OCI-LY3 (cell line): ENCODE measurements at regions not wholly inside any gene's neighbourhood (a gene's known extent, or its start where the extent isn't known, plus 50 kb on each side); places are given as distances from the start of the nearest gene placed in this dataset.
"Not testable (repeated sequence)": the region's sequence is repeated elsewhere in the genome, so short reads cannot be mapped to it uniquely, and the experiment has no call there.

ENCODE experiments used
- H2AFZ ChIP-seq: fragments of 200-600, 300-600 bp; shearing (Covaris generic); 2 replicates; pipeline ENCODE4 v1.6.0; 2014; ENCODE audit warnings: antibody characterized with exemption, low read depth, low read length
- H3K27ac ChIP-seq: fragments of 200-600, 300-600 bp; sonication (generic); 2 replicates; pipeline ENCODE4 v1.5.1; 2014; ENCODE audit warnings: mild to moderate bottlenecking, low read length, moderate library complexity, mixed read lengths
- H3K27me3 ChIP-seq: fragments of 200-600, 300-600 bp; sonication (generic); 2 replicates; pipeline ENCODE4 v1.6.1; 2014; ENCODE audit warnings: low read depth, low read length, mixed read lengths
- H3K36me3 ChIP-seq: fragments of 200-600, 300-600 bp; sonication (generic); replicated peaks from 2 replicates; pipeline ENCODE3; 2014; ENCODE audit warnings: low read depth, low read length, mixed read lengths
- H3K4me1 ChIP-seq: fragments of 300-600, 200-600 bp; sonication (generic); 2 replicates; pipeline ENCODE4 v1.6.1; 2014; ENCODE audit warnings: low read length, mixed read lengths
- H3K4me2 ChIP-seq: fragments of 200-600, 300-600 bp; sonication (generic); 2 replicates; pipeline ENCODE4 v1.6.1; 2014; ENCODE audit warnings: low read length, mixed read lengths
- H3K4me3 ChIP-seq: fragments of 300-600, 200-600 bp; sonication (generic); 2 replicates; pipeline ENCODE4 v1.5.1; 2014; ENCODE audit warnings: antibody characterized with exemption, mild to moderate bottlenecking, low read length, moderate library complexity
- H3K79me2 ChIP-seq: fragments of 300-600, 200-600 bp; shearing (Covaris generic); 2 replicates; pipeline ENCODE4 v1.6.1; 2014; ENCODE audit warnings: mild to moderate bottlenecking, low read length, mixed read lengths
- H3K9ac ChIP-seq: fragments of 300-600, 200-600 bp; shearing (Covaris generic); 2 replicates; pipeline ENCODE4 v1.6.0; 2014; ENCODE audit warnings: mild to moderate bottlenecking, low read length, moderate library complexity
- H3K9me3 ChIP-seq: fragments of 200-600, 300-600 bp; shearing (Covaris generic); 2 replicates; pipeline ENCODE4 v1.6.1; 2014; ENCODE audit warnings: low read length, mixed read lengths; ENCODE audit not compliant: insufficient read depth
- H4K20me1 ChIP-seq: fragments of 200-600, 300-600 bp; sonication (generic); 2 replicates; pipeline ENCODE4 v1.6.1; 2016; ENCODE audit warnings: low read length, mixed read lengths; ENCODE audit not compliant: insufficient read depth
- EZH2phosphoT487 ChIP-seq: fragments of 200-600 bp; shearing (Covaris generic); IDR thresholded peaks from 2 replicates; pipeline ENCODE4 v1.6.1; 2018; ENCODE audit warnings: antibody characterized with exemption, mixed run types, low read depth
- TF ChIP-seq, protein P1 (sequence below): fragments of 200-600, 300-600 bp; sonication (generic); IDR thresholded peaks from 2 replicates; pipeline ENCODE4 v1.5.1; 2014; ENCODE audit warnings: antibody characterized with exemption, low read length, low read depth

DNA sequence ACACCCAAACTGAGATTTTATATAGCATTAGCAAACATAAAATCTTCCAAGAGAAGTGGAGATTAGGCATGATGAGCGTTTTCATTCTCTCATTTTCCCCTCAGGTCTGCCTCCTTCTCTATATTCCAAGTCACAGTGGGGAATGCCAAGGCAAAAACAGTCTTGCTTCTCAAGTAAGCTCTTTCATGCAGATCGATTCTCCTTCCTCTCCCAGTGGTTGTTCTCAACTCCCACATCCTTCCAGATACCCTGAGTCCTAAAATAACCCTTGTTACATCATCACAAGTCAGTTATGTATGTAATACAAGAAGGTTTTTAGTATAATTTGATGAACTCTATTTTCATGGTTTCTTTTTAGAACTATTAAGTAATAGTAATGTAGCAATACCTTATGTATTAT is 150.6 kb downstream of the TXNL1 start:
- no peaks in the 10 kb centered on the region for H4K20me1 ChIP-seq
- H3K4me1 ChIP-seq = no peaks in the 10 kb centered on the region
- H3K9ac ChIP-seq = no peak overlapping the region
- no peak overlapping the region for H3K27ac ChIP-seq
- H3K4me3 ChIP-seq = no peak overlapping the region
- no peak overlapping the region for H2AFZ ChIP-seq
- H3K9me3 ChIP-seq = no peaks in the 10 kb centered on the region
- H3K36me3 ChIP-seq = no peaks in the 10 kb centered on the region
- peaks cover 9% of the 10 kb centered on the region; the same call in 1 of the 2 replicates for H3K27me3 ChIP-seq
- TF ChIP-seq, protein P1, sequence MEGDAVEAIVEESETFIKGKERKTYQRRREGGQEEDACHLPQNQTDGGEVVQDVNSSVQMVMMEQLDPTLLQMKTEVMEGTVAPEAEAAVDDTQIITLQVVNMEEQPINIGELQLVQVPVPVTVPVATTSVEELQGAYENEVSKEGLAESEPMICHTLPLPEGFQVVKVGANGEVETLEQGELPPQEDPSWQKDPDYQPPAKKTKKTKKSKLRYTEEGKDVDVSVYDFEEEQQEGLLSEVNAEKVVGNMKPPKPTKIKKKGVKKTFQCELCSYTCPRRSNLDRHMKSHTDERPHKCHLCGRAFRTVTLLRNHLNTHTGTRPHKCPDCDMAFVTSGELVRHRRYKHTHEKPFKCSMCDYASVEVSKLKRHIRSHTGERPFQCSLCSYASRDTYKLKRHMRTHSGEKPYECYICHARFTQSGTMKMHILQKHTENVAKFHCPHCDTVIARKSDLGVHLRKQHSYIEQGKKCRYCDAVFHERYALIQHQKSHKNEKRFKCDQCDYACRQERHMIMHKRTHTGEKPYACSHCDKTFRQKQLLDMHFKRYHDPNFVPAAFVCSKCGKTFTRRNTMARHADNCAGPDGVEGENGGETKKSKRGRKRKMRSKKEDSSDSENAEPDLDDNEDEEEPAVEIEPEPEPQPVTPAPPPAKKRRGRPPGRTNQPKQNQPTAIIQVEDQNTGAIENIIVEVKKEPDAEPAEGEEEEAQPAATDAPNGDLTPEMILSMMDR = no peak
- TF ChIP-seq EZH2phosphoT487 = no peak
- no peak overlapping the region for H3K4me2 ChIP-seq
- H3K79me2 ChIP-seq = no peaks in the 10 kb centered on the region

DNA sequence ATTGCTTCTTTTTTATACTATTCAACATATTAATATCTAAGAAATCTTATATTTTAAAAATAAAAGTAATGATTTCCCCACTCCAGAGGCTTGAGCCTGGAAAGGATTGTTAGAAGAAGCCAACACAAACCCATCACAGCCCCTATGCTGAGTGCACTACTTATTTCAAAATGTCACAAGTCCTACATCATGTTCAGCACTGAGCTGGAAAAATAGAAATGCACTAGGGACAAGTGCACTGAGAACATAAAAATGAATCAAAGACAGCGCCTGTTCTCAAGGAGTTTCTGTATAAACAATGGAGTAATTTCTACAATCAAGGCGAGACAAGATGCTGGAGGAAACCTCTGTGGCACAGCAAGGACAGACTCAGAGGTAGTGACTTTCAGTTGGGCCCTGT is 155.0 kb downstream of the TXNL1 start:
- no peaks in the 10 kb centered on the region for H3K9me3 ChIP-seq
- peaks cover 21% of the 10 kb centered on the region for H3K4me1 ChIP-seq
- H3K4me3 ChIP-seq = no peak overlapping the region
- no peaks in the 10 kb centered on the region for H3K79me2 ChIP-seq
- H4K20me1 ChIP-seq = no peaks in the 10 kb centered on the region
- TF ChIP-seq EZH2phosphoT487 = no peak
- TF ChIP-seq, protein P1 = no peak
- H3K27ac ChIP-seq = no peak overlapping the region
- no peak overlapping the region for H3K4me2 ChIP-seq
- H3K9ac ChIP-seq = no peak overlapping the region
- no peak overlapping the region for H2AFZ ChIP-seq
- no peaks in the 10 kb centered on the region for H3K36me3 ChIP-seq
- H3K27me3 ChIP-seq = no peaks in the 10 kb centered on the region

DNA sequence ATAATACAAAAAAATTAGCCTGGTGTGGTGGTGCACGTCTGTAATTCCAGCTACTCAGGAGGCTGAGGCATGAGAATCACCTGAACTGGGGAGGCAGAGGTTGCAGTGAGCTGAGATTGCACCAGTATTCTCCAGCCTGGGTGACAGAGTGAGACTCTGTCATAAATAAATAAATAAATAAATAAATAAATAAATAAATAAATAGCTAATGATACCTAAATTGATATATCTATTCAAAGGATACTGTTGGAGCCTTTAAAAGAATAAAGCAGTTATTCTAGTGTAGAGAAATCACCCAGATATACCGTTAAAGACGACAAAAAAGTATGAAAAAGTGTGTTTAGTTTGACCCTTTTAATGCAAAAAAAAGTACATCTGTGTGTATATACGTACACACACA is 155.6 kb downstream of the TXNL1 start:
- not testable (repeated sequence) for H3K27ac ChIP-seq, H2AFZ ChIP-seq, H3K9ac ChIP-seq, H4K20me1 ChIP-seq, H3K36me3 ChIP-seq, H3K4me2 ChIP-seq, H3K79me2 ChIP-seq, H3K9me3 ChIP-seq, H3K27me3 ChIP-seq, H3K4me3 ChIP-seq
- H3K4me1 ChIP-seq = peaks cover 22% of the 10 kb centered on the region

DNA sequence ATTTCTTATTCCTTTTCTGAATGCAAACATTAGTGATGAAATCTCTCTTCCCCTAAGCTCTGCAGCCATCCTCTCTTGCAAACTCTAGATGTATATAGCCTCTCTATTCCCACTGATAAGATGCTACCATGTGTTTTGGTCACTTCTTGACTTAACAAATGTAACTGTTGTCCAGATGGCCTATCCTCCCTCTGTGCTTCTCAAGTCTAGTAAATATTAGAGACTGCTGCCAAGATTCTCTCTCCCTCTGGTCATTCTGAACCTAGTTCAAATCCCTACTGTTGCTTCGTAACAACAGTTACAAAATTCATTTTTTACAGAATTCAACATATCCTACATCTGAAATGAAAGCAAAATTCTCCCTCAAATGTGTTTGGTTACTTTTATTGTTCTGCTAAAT is 156.6 kb downstream of the TXNL1 start:
- no peak overlapping the region for H3K27ac ChIP-seq

More for the DNA sequence above, 156.6 kb downstream of the TXNL1 start:
- no peak overlapping the region for H2AFZ ChIP-seq
- no peaks in the 10 kb centered on the region for H3K27me3 ChIP-seq
- H3K4me3 ChIP-seq = no peak overlapping the region
- no peaks in the 10 kb centered on the region for H3K79me2 ChIP-seq
- H3K36me3 ChIP-seq = no peaks in the 10 kb centered on the region
- no peaks in the 10 kb centered on the region for H3K9me3 ChIP-seq
- peaks cover 22% of the 10 kb centered on the region for H3K4me1 ChIP-seq
- H3K4me2 ChIP-seq = no peak overlapping the region
- no peak overlapping the region for H3K9ac ChIP-seq
- TF ChIP-seq EZH2phosphoT487 = no peak
- TF ChIP-seq, protein P1 = no peak
- no peaks in the 10 kb centered on the region for H4K20me1 ChIP-seq
